SU-DHL-6 (cell line): ENCODE measurements at regions not wholly inside any gene's neighbourhood (a gene's known extent, or its start where the extent isn't known, plus 50 kb on each side); places are given as distances from the start of the nearest gene placed in this dataset.
"Not testable (repeated sequence)": the region's sequence is repeated elsewhere in the genome, so short reads cannot be mapped to it uniquely, and the experiment has no call there.

Source experiments
- H2AFZ ChIP-seq: fragments of 200-600 bp; sonication (generic); 2 replicates; pipeline ENCODE4 v1.6.1; 2014; ENCODE audit warnings: low read depth, mild to moderate bottlenecking, moderate library complexity, mixed read lengths, antibody characterized with exemption, low read length; ENCODE audit not compliant: severe bottlenecking
- H3F3A ChIP-seq: fragments of 200-600 bp; shearing (Covaris generic); 2 replicates; pipeline ENCODE4 v1.6.0; 2016; ENCODE audit warnings: antibody characterized with exemption, mild to moderate bottlenecking; ENCODE audit not compliant: insufficient read depth
- H3K27ac ChIP-seq: fragments of 200-600 bp; sonication (generic); 2 replicates; pipeline ENCODE4 v1.5.1; 2016; ENCODE audit warnings: low read depth, mild to moderate bottlenecking, low read length, moderate library complexity, mixed read lengths
- H3K27me3 ChIP-seq: fragments of 200-600 bp; sonication (generic), shearing (Covaris generic); 2 replicates; pipeline ENCODE4 v1.6.0; 2014; ENCODE audit warnings: mild to moderate bottlenecking, low read length
- H3K36me3 ChIP-seq: fragments of 200-600 bp; sonication (generic); 2 replicates; pipeline ENCODE4 v1.6.1; 2014; ENCODE audit warnings: mild to moderate bottlenecking, low read length, mixed read lengths
- H3K4me2 ChIP-seq: fragments of 300-600, 200-600 bp; shearing (Covaris generic), sonication (generic); 2 replicates; pipeline ENCODE4 v1.6.0; 2014; ENCODE audit warnings: low read length, low read depth, mild to moderate bottlenecking; ENCODE audit not compliant: poor library complexity, severe bottlenecking
- H3K4me3 ChIP-seq: fragments of 200-600 bp; sonication (generic); 2 replicates; pipeline ENCODE4 v1.5.1; 2014; ENCODE audit warnings: antibody characterized with exemption, low read length, mild to moderate bottlenecking, mixed read lengths; ENCODE audit not compliant: insufficient read depth, poor library complexity, severe bottlenecking
- H3K79me2 ChIP-seq: fragments of 200-600 bp; sonication (generic); 2 replicates; pipeline ENCODE4 v1.6.1; 2014; ENCODE audit warnings: mild to moderate bottlenecking, low read length, moderate library complexity; ENCODE audit not compliant: insufficient read depth
- H3K9ac ChIP-seq: fragments of 200-600 bp; sonication (generic); 2 replicates; pipeline ENCODE4 v1.7.0; 2014; ENCODE audit warnings: mild to moderate bottlenecking, low read length
- H3K9me2 ChIP-seq: fragments of 200-600 bp; sonication (generic); replicated peaks from 2 replicates; pipeline ENCODE4 v1.6.1; 2014; ENCODE audit warnings: low read length; ENCODE audit not compliant: insufficient read depth
- H3K9me3 ChIP-seq: fragments of 200-600 bp; sonication (generic); 2 replicates; pipeline ENCODE4 v1.6.1; 2014; ENCODE audit warnings: low read length, mixed read lengths; ENCODE audit not compliant: insufficient read depth
- H4K20me1 ChIP-seq: fragments of 200-600 bp; sonication (generic); 2 replicates; pipeline ENCODE4 v1.6.1; 2014; ENCODE audit warnings: low read depth, mild to moderate bottlenecking, antibody characterized with exemption, low read length, moderate library complexity, mixed read lengths
- EZH2phosphoT487 ChIP-seq: fragments of 200-600 bp; sonication (generic), shearing (Covaris generic); conservative IDR thresholded peaks from 2 replicates; pipeline ENCODE4 v1.6.1; 2018; ENCODE audit warnings: mild to moderate bottlenecking, antibody characterized with exemption, low read length, moderate library complexity, mixed read lengths
- TF ChIP-seq, protein P1 (sequence below): fragments of 200-600 bp; sonication (generic); IDR thresholded peaks from one replicate; pipeline ENCODE4 v1.5.1; 2017; ENCODE audit warnings: antibody characterized with exemption, mild to moderate bottlenecking, low read length, moderate library complexity; ENCODE audit not compliant: insufficient read depth, poor library complexity, severe bottlenecking

- Histone ChIP-seq H3K27me3 (no peaks in the 10 kb centered on the region), H3K4me2 (no peak overlapping the region), H2AFZ (no peak overlapping the region), H3K4me3 (no peak overlapping the region), H4K20me1 (no peaks in the 10 kb centered on the region), H3K27ac (no peak overlapping the region), H3K36me3 (no peaks in the 10 kb centered on the region), H3K9me2 (no peaks in the 10 kb centered on the region), H3K9me3 (no peaks in the 10 kb centered on the region), H3K79me2 (no peaks in the 10 kb centered on the region), H3F3A (no peaks in the 10 kb centered on the region), H3K9ac (no peak overlapping the region)
- TF ChIP-seq, protein P1, sequence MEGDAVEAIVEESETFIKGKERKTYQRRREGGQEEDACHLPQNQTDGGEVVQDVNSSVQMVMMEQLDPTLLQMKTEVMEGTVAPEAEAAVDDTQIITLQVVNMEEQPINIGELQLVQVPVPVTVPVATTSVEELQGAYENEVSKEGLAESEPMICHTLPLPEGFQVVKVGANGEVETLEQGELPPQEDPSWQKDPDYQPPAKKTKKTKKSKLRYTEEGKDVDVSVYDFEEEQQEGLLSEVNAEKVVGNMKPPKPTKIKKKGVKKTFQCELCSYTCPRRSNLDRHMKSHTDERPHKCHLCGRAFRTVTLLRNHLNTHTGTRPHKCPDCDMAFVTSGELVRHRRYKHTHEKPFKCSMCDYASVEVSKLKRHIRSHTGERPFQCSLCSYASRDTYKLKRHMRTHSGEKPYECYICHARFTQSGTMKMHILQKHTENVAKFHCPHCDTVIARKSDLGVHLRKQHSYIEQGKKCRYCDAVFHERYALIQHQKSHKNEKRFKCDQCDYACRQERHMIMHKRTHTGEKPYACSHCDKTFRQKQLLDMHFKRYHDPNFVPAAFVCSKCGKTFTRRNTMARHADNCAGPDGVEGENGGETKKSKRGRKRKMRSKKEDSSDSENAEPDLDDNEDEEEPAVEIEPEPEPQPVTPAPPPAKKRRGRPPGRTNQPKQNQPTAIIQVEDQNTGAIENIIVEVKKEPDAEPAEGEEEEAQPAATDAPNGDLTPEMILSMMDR: no peak
- no peak for TF ChIP-seq EZH2phosphoT487
Observed at GRCh38 chr10:25104441-25104840, 70.4 kb upstream of the GPR158 start.

- Histone ChIP-seq H3K9me3 (no peaks in the 10 kb centered on the region), H3K4me3 (no peak overlapping the region), H3K36me3 (no peaks in the 10 kb centered on the region), H3K9me2 (no peaks in the 10 kb centered on the region), H3K4me2 (no peak overlapping the region), H3K27me3 (no peaks in the 10 kb centered on the region), H3K79me2 (no peaks in the 10 kb centered on the region), H3F3A (no peaks in the 10 kb centered on the region), H3K9ac (no peak overlapping the region), H3K27ac (no peak overlapping the region), H4K20me1 (no peaks in the 10 kb centered on the region), H2AFZ (no peak overlapping the region)
- TF ChIP-seq, protein P1: no peak
- TF ChIP-seq EZH2phosphoT487: no peak
Observed at GRCh38 chr10:25105262-25105661, 69.5 kb upstream of the GPR158 start.

- Histone ChIP-seq H3K9ac (no peak overlapping the region), H3F3A (no peaks in the 10 kb centered on the region), H3K4me3 (no peak overlapping the region), H4K20me1 (no peaks in the 10 kb centered on the region), H2AFZ (no peak overlapping the region), H3K36me3 (no peaks in the 10 kb centered on the region), H3K9me2 (no peaks in the 10 kb centered on the region), H3K27ac (no peak overlapping the region), H3K9me3 (no peaks in the 10 kb centered on the region), H3K79me2 (no peaks in the 10 kb centered on the region), H3K27me3 (no peaks in the 10 kb centered on the region), H3K4me2 (no peak overlapping the region)
- TF ChIP-seq, protein P1: no peak
- no peak for TF ChIP-seq EZH2phosphoT487
Observed at GRCh38 chr10:25105743-25106260, 69.0 kb upstream of the GPR158 start.

DNA sequence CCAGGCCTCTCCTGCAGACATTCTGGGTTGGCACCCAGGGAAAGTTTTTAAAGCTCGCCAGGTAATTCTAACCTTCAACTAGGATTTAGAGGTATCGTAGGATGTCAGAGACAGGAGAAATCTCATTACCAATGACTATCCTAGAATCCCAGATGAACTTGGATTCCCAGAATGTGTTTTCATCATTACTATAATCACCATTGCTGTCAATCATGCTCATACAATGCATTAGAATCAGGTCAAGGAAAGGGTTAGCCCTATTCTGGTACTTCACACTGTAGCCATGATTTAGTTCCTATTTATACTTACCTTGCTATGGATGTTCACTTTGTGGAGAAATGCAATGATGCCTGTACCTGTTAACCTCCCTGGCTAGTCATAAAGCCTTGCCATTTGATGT lies 67.0 kb upstream of the GPR158 start:
- no peaks in the 10 kb centered on the region for H3F3A ChIP-seq
- no peak overlapping the region for H3K4me3 ChIP-seq
- no peak overlapping the region for H3K9ac ChIP-seq
- no peak overlapping the region for H3K27ac ChIP-seq
- no peaks in the 10 kb centered on the region for H3K9me2 ChIP-seq
- no peak overlapping the region for H2AFZ ChIP-seq
- TF ChIP-seq, protein P1: no peak
- no peak for TF ChIP-seq EZH2phosphoT487
- H3K36me3 ChIP-seq: no peaks in the 10 kb centered on the region
- no peaks in the 10 kb centered on the region for H4K20me1 ChIP-seq
- no peaks in the 10 kb centered on the region for H3K79me2 ChIP-seq
- no peaks in the 10 kb centered on the region for H3K27me3 ChIP-seq
- no peak overlapping the region for H3K4me2 ChIP-seq
- H3K9me3 ChIP-seq: no peaks in the 10 kb centered on the region

- H4K20me1 ChIP-seq, H3K27ac ChIP-seq, H3K27me3 ChIP-seq, H3K36me3 ChIP-seq, H3F3A ChIP-seq, H3K79me2 ChIP-seq, H3K9me2 ChIP-seq, H2AFZ ChIP-seq, H3K9me3 ChIP-seq, H3K9ac ChIP-seq, H3K4me2 ChIP-seq, H3K4me3 ChIP-seq: not testable (repeated sequence)
Observed at GRCh38 chr10:25109896-25110295, 64.9 kb upstream of the GPR158 start.
